ENCODE measurements at regions not wholly inside any gene's neighbourhood (a gene's known extent, or its start where the extent isn't known, plus 50 kb on each side); places are given as distances from the start of the nearest gene placed in this dataset.

- TF ChIP-seq MAX (IDR thresholded peaks at IDR 0.05) (no peak), EP300 (IDR thresholded peaks at IDR 0.05; ENCODE audit: borderline replicate concordance) (no peak), EGR1 (IDR thresholded peaks at IDR 0.05) (no peak), USF1 (IDR thresholded peaks at IDR 0.05) (no peak), TEAD4 (IDR thresholded peaks at IDR 0.05) (no peak), TCF12 (IDR thresholded peaks at IDR 0.05; ENCODE audit: low read depth) (no peak), NFIC (IDR thresholded peaks at IDR 0.05) (no peak), CEBPB (IDR thresholded peaks at IDR 0.05) (no peak), RAD21 (IDR thresholded peaks at IDR 0.05; ENCODE audit: low read depth) (no peak), ZBTB7A (IDR thresholded peaks at IDR 0.05; ENCODE audit: low read depth) (no peak), CREB1 (IDR thresholded peaks at IDR 0.05; ENCODE audit: low read depth) (no peak), FOXM1 (IDR thresholded peaks at IDR 0.05; ENCODE audit: borderline replicate concordance, low read depth) (no peak)
Observed at GRCh38 chr16:9309844-9310243, 218.4 kb downstream of the HAPSTR1 start.

- TF ChIP-seq NFIC (IDR thresholded peaks at IDR 0.05) (no peak), TCF12 (IDR thresholded peaks at IDR 0.05; ENCODE audit: low read depth) (no peak), TEAD4 (IDR thresholded peaks at IDR 0.05) (no peak)
Observed at GRCh38 chr16:9311303-9311954, 220.0 kb downstream of the HAPSTR1 start.

- TF ChIP-seq FOXM1 (IDR thresholded peaks at IDR 0.05; ENCODE audit: borderline replicate concordance, low read depth) (no peak), TAF1 (IDR thresholded peaks at IDR 0.05; ENCODE audit: low read depth) (no peak), RAD21 (IDR thresholded peaks at IDR 0.05; ENCODE audit: low read depth) (no peak), TEAD4 (IDR thresholded peaks at IDR 0.05) (no peak), ZBTB7A (IDR thresholded peaks at IDR 0.05; ENCODE audit: low read depth) (no peak), NFIC (IDR thresholded peaks at IDR 0.05) (no peak), TCF12 (IDR thresholded peaks at IDR 0.05; ENCODE audit: low read depth) (no peak), MAX (IDR thresholded peaks at IDR 0.05) (no peak), CREB1 (IDR thresholded peaks at IDR 0.05; ENCODE audit: low read depth) (no peak)
Observed at GRCh38 chr16:9316008-9316407, 224.6 kb downstream of the HAPSTR1 start.

GRCh38 chr16:9316615-9317014 lies 225.2 kb downstream of the HAPSTR1 start:
- no peak for TF ChIP-seq YY1 (IDR thresholded peaks at IDR 0.05; ENCODE audit: low read depth)
- no peak for TF ChIP-seq TCF12 (IDR thresholded peaks at IDR 0.05; ENCODE audit: low read depth)
- no peak for TF ChIP-seq USF1 (IDR thresholded peaks at IDR 0.05)
- TF ChIP-seq EP300 (IDR thresholded peaks at IDR 0.05; ENCODE audit: borderline replicate concordance): no peak
- no peak for TF ChIP-seq MAX (IDR thresholded peaks at IDR 0.05)
- TF ChIP-seq REST (IDR thresholded peaks at IDR 0.05; ENCODE audit: low read depth): no peak
- TF ChIP-seq CEBPB (IDR thresholded peaks at IDR 0.05): no peak
- TF ChIP-seq FOXM1 (IDR thresholded peaks at IDR 0.05; ENCODE audit: borderline replicate concordance, low read depth): no peak
- TF ChIP-seq EGR1 (IDR thresholded peaks at IDR 0.05): no peak
- TF ChIP-seq NFIC (IDR thresholded peaks at IDR 0.05): no peak
- no peak for TF ChIP-seq RAD21 (IDR thresholded peaks at IDR 0.05; ENCODE audit: low read depth)
- TF ChIP-seq TAF1 (IDR thresholded peaks at IDR 0.05; ENCODE audit: low read depth): no peak
- no peak for TF ChIP-seq TEAD4 (IDR thresholded peaks at IDR 0.05)
- no peak for TF ChIP-seq CREB1 (IDR thresholded peaks at IDR 0.05; ENCODE audit: low read depth)
- no peak for TF ChIP-seq ZBTB7A (IDR thresholded peaks at IDR 0.05; ENCODE audit: low read depth)

GRCh38 chr16:9318764-9319163 lies 227.3 kb downstream of the HAPSTR1 start:
- TF ChIP-seq USF1 (IDR thresholded peaks at IDR 0.05): peak; percentile 74
- no peak for TF ChIP-seq MAX (IDR thresholded peaks at IDR 0.05)

- TF ChIP-seq NFIC (IDR thresholded peaks at IDR 0.05) (no peak), CEBPB (IDR thresholded peaks at IDR 0.05) (no peak), TCF12 (IDR thresholded peaks at IDR 0.05; ENCODE audit: low read depth) (no peak), EGR1 (IDR thresholded peaks at IDR 0.05) (no peak), FOXM1 (IDR thresholded peaks at IDR 0.05; ENCODE audit: borderline replicate concordance, low read depth) (no peak), TAF1 (IDR thresholded peaks at IDR 0.05; ENCODE audit: low read depth) (no peak), TEAD4 (IDR thresholded peaks at IDR 0.05) (no peak), REST (IDR thresholded peaks at IDR 0.05; ENCODE audit: low read depth) (no peak), CREB1 (IDR thresholded peaks at IDR 0.05; ENCODE audit: low read depth) (no peak), EP300 (IDR thresholded peaks at IDR 0.05; ENCODE audit: borderline replicate concordance) (no peak), ZBTB7A (IDR thresholded peaks at IDR 0.05; ENCODE audit: low read depth) (no peak), RAD21 (IDR thresholded peaks at IDR 0.05; ENCODE audit: low read depth) (no peak), MAX (IDR thresholded peaks at IDR 0.05) (no peak)
Observed at GRCh38 chr16:9322769-9323168, 231.3 kb downstream of the HAPSTR1 start.

All from Ishikawa (cell line).